ENCODE measurements at regions not wholly inside any gene's neighbourhood (a gene's known extent, or its start where the extent isn't known, plus 50 kb on each side); places are given as distances from the start of the nearest gene placed in this dataset.

DNA sequence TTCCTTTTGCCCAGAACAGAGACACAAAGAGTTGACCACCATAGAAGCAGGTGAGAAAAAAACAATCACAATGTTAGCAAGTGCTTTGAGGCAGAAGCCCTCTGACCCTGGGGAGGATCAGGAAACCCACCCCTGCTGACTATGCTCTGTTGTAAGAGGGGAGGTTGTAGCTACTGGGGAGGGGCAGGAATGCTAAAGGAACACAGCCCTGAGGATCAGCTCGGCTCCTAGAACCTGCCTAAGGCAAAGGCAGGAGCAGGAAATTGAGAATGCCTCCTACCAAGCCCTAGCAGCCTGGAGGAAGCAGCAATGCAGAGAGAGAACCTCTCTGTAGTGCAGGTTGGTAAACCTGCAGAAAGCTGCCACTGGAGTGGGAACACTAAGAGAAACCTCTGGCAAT is 624.0 kb upstream of the KLF12 start:
- no peak for DNase-seq (ENCODE audit: extremely low read depth, low read depth)
- TF ChIP-seq, protein P1, sequence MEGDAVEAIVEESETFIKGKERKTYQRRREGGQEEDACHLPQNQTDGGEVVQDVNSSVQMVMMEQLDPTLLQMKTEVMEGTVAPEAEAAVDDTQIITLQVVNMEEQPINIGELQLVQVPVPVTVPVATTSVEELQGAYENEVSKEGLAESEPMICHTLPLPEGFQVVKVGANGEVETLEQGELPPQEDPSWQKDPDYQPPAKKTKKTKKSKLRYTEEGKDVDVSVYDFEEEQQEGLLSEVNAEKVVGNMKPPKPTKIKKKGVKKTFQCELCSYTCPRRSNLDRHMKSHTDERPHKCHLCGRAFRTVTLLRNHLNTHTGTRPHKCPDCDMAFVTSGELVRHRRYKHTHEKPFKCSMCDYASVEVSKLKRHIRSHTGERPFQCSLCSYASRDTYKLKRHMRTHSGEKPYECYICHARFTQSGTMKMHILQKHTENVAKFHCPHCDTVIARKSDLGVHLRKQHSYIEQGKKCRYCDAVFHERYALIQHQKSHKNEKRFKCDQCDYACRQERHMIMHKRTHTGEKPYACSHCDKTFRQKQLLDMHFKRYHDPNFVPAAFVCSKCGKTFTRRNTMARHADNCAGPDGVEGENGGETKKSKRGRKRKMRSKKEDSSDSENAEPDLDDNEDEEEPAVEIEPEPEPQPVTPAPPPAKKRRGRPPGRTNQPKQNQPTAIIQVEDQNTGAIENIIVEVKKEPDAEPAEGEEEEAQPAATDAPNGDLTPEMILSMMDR (IDR thresholded peaks at IDR 0.05; ENCODE audit: low read depth, low read length) = no peak

DNA sequence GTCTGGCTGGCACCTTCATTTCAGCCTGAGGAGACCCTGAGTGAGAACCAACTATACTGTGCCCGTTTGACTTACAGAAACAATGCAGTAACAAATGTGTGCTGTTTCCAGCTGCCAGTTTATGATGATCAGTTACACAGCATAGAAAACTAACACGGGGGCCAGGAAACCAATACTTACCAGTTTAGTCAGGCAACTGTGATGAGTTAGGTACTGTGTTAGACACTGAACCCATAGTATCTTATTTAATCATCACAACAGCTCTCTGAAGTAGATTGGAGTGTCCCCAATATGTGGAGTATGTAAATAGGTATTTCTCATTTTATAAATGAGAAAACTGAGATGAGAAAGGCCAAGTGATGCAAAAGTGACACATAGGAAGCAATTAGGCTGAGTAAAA is 620.9 kb upstream of the KLF12 start:
- TF ChIP-seq, protein P1 (IDR thresholded peaks at IDR 0.05; ENCODE audit: low read depth, low read length) = no peak
- DNase-seq (ENCODE audit: extremely low read depth, low read depth) = no peak

DNA sequence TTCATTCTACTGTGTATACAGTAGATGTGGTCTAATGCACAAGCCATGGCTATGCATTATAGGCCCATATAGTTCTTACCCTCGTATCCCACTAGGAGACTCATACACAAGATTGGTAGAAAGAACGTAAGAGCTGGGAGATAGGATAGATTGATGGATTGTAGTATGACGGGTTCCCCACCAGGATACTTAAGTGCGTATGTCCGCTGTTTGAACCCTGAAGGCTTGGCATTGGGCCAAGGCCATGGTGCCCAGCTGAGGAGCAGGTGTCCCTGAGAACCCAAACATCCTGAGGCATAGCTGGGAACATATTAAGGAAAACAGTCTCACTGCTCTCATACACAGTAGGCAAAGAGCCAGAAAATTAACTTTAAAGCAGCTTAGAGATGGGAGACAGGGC is 617.5 kb upstream of the KLF12 start:
- TF ChIP-seq, protein P1 (IDR thresholded peaks at IDR 0.05; ENCODE audit: low read depth, low read length) = no peak
- no peak for DNase-seq (ENCODE audit: extremely low read depth, low read depth)

DNA sequence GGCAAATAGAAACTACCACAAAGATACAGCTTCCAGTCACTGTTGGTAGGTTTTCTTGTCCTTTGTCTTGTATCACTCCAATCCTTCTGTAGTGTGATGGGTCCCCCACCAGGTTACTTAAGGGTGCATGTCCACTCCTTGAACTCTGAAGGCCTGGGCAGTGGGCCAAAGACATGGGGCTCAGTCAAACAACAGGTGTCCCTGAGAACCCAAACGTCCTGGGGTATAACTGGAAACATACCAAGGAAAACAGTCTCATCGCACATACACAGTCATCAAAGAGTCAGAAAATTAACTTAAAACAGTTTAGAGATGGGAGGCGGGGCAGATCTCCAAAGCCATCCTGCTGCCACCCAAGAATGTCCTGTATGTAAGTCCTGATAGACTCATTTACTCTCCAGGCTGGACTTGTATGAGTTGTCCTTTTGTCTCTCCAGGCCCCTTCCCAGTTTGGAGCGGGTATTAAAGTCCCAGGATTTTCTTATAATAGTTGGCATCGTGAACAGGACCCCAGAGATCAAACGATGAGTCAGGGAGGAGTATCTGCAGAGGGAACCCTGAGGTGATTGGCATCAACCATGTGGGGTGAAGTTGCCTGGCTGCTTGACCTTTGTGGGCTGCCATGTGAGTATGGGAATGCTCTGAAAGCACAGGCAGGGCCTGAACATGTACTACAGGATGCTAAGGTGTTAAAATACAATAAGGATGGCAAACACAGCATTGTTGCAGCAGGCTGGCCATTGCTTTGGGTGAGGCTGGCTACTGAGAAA is 613.2 kb upstream of the KLF12 start:
- DNase-seq (ENCODE audit: extremely low read depth, low read depth) = no peak
- TF ChIP-seq, protein P1 (IDR thresholded peaks at IDR 0.05; ENCODE audit: low read depth, low read length) = no peak

DNA sequence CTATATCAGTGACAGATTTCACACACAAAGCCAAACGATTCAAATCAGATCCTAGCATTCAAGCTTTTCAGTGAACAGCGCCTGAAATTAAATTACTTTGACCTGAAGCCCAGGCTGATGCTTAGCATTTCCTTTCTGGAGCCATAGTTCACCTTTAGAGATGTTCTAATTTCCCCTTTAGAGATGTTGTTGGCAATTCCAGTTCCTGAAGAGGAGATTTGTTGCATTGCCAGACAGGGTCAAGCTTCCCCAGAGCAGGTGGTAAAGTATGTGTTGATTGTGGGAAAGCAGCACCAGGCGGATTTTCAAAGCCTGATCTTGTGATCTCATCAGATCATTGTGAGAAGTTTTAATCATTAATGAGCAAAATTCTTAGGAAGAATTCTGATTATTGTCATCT is 609.8 kb upstream of the KLF12 start:
- TF ChIP-seq, protein P1 (IDR thresholded peaks at IDR 0.05; ENCODE audit: low read depth, low read length) = no peak
- DNase-seq (ENCODE audit: extremely low read depth, low read depth) = no peak

DNA sequence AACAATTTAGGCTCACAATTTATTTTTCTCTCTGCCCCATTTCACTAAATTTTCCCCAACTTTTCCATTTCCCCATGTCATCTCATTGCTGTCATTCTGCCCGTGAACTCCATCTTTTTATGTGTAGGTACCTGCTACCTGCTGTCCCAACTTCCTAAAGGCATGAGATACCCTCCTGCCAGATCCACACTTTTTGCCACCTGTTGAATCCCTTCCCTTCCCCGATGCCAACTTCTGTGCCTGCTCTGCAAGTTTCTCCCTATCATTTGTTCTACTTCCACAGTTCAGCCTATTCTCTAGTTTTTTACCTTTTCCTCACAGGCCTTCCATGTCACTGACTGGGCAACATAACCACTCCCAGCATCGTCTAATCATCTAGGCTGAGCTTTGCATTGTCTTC is 607.5 kb upstream of the KLF12 start:
- no peak for DNase-seq (ENCODE audit: extremely low read depth, low read depth)
- TF ChIP-seq, protein P1 (IDR thresholded peaks at IDR 0.05; ENCODE audit: low read depth, low read length) = no peak

DNA sequence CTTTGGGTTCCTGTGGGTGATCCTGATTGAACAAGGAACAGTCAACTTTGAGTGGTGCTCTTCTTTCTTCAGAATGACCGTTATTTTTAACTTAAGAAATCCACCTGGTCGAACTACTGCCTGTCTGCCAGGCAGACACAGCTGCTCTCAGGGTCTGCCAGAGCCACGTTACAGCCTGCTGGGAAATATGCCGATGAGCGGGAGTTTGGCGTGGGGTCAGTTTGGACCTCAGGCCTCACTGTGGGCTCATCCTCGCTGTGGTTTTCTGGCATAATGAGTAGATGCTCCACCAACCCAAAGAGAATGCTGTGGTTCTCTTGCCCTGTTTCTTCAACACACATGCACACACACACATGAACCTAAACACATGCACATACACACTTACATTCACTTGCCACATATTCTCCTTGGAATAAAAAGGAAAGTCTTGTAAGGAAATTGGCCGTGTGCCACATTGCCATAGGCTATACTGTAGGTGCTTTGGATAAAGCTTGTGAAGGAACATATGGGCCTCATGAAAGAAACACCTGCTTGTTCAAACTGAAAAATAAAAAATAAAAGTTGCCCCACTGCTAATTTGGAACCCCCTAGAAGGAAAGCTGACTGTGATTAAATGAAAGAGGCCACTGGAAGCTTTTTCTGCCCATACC is 598.7 kb upstream of the KLF12 start:
- DNase-seq (ENCODE audit: extremely low read depth, low read depth) = no peak
- TF ChIP-seq, protein P1 (IDR thresholded peaks at IDR 0.05; ENCODE audit: low read depth, low read length) = no peak

Data from AG09319 (cell line).